Activated CD8-positive, alpha-beta T cell treated with anti-CD3 and anti-CD28 coated beads for 36 hours (primary cell): ENCODE measurements at regions not wholly inside any gene's neighbourhood (a gene's known extent, or its start where the extent isn't known, plus 50 kb on each side); places are given as distances from the start of the nearest gene placed in this dataset.

Source experiments
- ATAC-seq: fragments of 200-7000 bp; cut with Tn5 transposase; one replicate; pipeline ENCODE4 v1.10.0; 2021; ENCODE audit warnings: mild to moderate bottlenecking, moderate library complexity
- CTCF ChIA-PET: fragments of 350-600 bp; sonication (Branson Sonifier 250); formaldehyde crosslinking; loops from one replicate; lab custom pipeline; 2021; ENCODE audit warnings: antibody characterized with exemption; lab: Charles Lee
- POLR2A ChIA-PET: fragments of 350-600 bp; sonication (Branson Sonifier 250); formaldehyde crosslinking; loops from one replicate; lab custom pipeline; 2021; ENCODE audit warnings: antibody characterized with exemption; lab: Charles Lee
- DNase-seq: peaks from one replicate; pipeline ENCODE4 v3.0.0-alpha.2; 2020
- H3K27ac Mint-ChIP-seq: one replicate; pipeline ENCODE4 v1.8.0; 2021; ENCODE audit warnings: mild to moderate bottlenecking, mixed read lengths
- H3K27me3 Mint-ChIP-seq: one replicate; pipeline ENCODE4 v1.8.0; 2021; ENCODE audit warnings: mixed read lengths
- H3K36me3 Mint-ChIP-seq: one replicate; pipeline ENCODE4 v1.8.0; 2021; ENCODE audit warnings: low read depth, mixed read lengths
- H3K4me1 Mint-ChIP-seq: one replicate; pipeline ENCODE4 v1.8.0; 2021; ENCODE audit warnings: low read depth, mixed read lengths
- H3K4me3 Mint-ChIP-seq: one replicate; pipeline ENCODE4 v1.8.0; 2021; ENCODE audit warnings: mild to moderate bottlenecking, moderate library complexity, mixed read lengths
- H3K9me3 Mint-ChIP-seq: one replicate; pipeline ENCODE4 v1.8.0; 2021; ENCODE audit warnings: mixed read lengths
- intact Hi-C: fragments of 100-400 bp; cut with micrococcal nuclease; formaldehyde crosslinking; loops from one replicate; pipeline ENCODE4 v1.10.0; 2022
- TF ChIP-seq, protein P1 (sequence below): fragments of 200-600 bp; IDR thresholded peaks from one replicate; pipeline ENCODE4 v1.8.0; 2022; ENCODE audit warnings: antibody characterized with exemption, mild to moderate bottlenecking

- Mint-ChIP-seq H3K4me3 (no peak overlapping the region), H3K4me1 (peaks cover 5% of the 10 kb centered on the region), H3K36me3 (no peaks in the 10 kb centered on the region), H3K27ac (no peak overlapping the region), H3K9me3 (no peaks in the 10 kb centered on the region), H3K27me3 (peaks cover 5% of the 10 kb centered on the region)
- CTCF ChIA-PET = no interaction called here
- DNase-seq (no peak), ATAC-seq (no peak)
- TF ChIP-seq, protein P1, sequence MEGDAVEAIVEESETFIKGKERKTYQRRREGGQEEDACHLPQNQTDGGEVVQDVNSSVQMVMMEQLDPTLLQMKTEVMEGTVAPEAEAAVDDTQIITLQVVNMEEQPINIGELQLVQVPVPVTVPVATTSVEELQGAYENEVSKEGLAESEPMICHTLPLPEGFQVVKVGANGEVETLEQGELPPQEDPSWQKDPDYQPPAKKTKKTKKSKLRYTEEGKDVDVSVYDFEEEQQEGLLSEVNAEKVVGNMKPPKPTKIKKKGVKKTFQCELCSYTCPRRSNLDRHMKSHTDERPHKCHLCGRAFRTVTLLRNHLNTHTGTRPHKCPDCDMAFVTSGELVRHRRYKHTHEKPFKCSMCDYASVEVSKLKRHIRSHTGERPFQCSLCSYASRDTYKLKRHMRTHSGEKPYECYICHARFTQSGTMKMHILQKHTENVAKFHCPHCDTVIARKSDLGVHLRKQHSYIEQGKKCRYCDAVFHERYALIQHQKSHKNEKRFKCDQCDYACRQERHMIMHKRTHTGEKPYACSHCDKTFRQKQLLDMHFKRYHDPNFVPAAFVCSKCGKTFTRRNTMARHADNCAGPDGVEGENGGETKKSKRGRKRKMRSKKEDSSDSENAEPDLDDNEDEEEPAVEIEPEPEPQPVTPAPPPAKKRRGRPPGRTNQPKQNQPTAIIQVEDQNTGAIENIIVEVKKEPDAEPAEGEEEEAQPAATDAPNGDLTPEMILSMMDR = no peak
- POLR2A ChIA-PET = interaction anchor here (0.8 kb wide), 1 partner anchor 68 kb away, joined by 3 read pairs; no protein-coding TSS in a partner anchor
- intact Hi-C loops = no loop called here
These were observed 106.4 kb downstream of the ETS2 start for GRCh38 chr21:38912102-38912629.

- Mint-ChIP-seq H3K36me3 (no peaks in the 10 kb centered on the region), H3K4me3 (no peak overlapping the region), H3K27ac (no peak overlapping the region), H3K4me1 (peaks cover 5% of the 10 kb centered on the region), H3K9me3 (no peaks in the 10 kb centered on the region), H3K27me3 (peaks cover 4% of the 10 kb centered on the region)
- POLR2A ChIA-PET = interaction anchor here (0.8 kb wide), 1 partner anchor 68 kb away, joined by 3 read pairs; no protein-coding TSS in a partner anchor
- TF ChIP-seq, protein P1 = no peak
- intact Hi-C loops = no loop called here
- DNase-seq (no peak), ATAC-seq (no peak)
- CTCF ChIA-PET = no interaction called here
These were observed 105.9 kb downstream of the ETS2 start for GRCh38 chr21:38911484-38912101.

- Mint-ChIP-seq H3K27ac (no peak overlapping the region), H3K36me3 (no peaks in the 10 kb centered on the region), H3K9me3 (no peaks in the 10 kb centered on the region), H3K4me3 (no peak overlapping the region), H3K27me3 (no peaks in the 10 kb centered on the region), H3K4me1 (peaks cover 5% of the 10 kb centered on the region)
- TF ChIP-seq, protein P1 = no peak
- ChIA-PET CTCF (no interaction called here), POLR2A (interaction anchor here (0.7 kb wide), 1 partner anchor 43 kb away, joined by 3 read pairs; no protein-coding TSS in a partner anchor)
- DNase-seq (peak; percentile 23), ATAC-seq (no peak)
- intact Hi-C loops = no loop called here
These were observed 104.8 kb downstream of the ETS2 start for GRCh38 chr21:38910390-38911067.

DNA sequence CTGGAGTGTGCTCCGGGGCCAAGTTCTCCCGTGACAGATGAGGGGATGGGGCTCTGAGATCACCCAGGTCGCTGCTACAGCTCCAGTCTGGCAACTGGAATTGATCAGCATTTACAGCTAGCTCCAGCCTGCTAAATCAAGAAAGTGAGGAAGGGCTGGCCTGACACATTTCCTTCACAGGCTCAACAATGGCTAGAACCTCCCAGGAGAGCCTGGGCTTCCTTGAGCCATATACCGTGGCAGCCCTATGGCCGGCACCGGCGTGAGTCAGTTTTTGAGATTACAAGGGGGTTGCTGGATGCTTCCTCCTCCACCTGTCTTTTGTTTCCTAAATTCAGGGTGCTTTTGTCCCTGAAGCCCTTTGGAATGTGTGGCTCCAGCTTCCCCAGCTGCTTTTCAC is 104.2 kb downstream of the ETS2 start:
- intact Hi-C loops = no loop called here
- Mint-ChIP-seq H3K4me3 (no peak overlapping the region), H3K9me3 (no peaks in the 10 kb centered on the region), H3K4me1 (peaks cover 5% of the 10 kb centered on the region), H3K36me3 (no peaks in the 10 kb centered on the region), H3K27me3 (no peaks in the 10 kb centered on the region), H3K27ac (no peak overlapping the region)
- ATAC-seq = no peak
- no peak for DNase-seq
- CTCF ChIA-PET = no interaction called here
- POLR2A ChIA-PET = interaction anchor here (0.7 kb wide), 1 partner anchor 42 kb away, joined by 3 read pairs; no protein-coding TSS in a partner anchor
- TF ChIP-seq, protein P1 = no peak

DNA sequence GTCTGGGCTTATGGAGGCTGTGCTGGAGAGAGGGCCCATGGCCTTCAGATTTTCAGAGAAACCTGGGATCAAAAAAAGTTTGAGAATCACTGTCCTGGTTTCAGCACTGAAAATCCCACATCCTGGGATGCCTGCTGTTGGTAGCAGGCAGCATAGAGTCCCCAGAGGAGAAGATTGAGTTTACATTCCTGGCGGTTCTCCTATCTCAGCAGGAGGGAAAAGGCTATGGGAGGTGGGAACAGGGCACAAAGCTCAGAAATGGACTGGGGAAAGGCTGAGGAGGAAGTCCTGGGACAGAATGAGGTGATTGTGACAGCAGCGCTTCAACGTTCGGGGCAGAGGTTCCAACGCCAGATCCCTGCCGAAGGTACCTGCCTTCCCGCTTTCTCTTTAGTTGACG is 103.4 kb downstream of the ETS2 start:
- no peaks in the 10 kb centered on the region for H3K27me3 Mint-ChIP-seq
- H3K27ac Mint-ChIP-seq = no peak overlapping the region
- DNase-seq (no peak), ATAC-seq (no peak)
- intact Hi-C loops = no loop called here
- no peaks in the 10 kb centered on the region for H3K36me3 Mint-ChIP-seq
- no peak overlapping the region for H3K4me3 Mint-ChIP-seq
- H3K9me3 Mint-ChIP-seq = no peaks in the 10 kb centered on the region
- TF ChIP-seq, protein P1 = no peak
- CTCF ChIA-PET = no interaction called here
- POLR2A ChIA-PET = no interaction called here
- H3K4me1 Mint-ChIP-seq = peaks cover 5% of the 10 kb centered on the region
